ENCODE measurements at regions not wholly inside any gene's neighbourhood (a gene's known extent, or its start where the extent isn't known, plus 50 kb on each side); places are given as distances from the start of the nearest gene placed in this dataset.

DNA sequence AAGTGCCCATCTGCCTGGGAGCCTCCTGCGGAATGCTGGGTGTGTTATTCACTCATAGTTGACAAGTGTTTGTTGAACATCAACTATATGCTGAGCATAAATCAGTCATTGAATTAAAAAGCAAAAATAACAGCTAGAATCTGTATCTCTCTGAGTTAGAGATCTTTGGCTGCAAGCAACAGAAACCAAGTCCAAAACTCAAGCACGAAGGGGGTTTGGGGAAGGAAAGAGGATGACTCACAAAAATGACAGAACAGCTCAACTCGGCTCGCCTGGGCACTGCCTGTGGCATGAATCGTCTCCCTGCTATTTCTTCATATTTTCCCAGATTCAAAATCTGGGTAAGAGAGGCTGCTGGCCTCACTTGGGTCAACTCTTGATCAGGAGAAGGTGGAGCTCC, 72.6 kb upstream of the NCOR2 start:
- TF ChIP-seq, protein P1, sequence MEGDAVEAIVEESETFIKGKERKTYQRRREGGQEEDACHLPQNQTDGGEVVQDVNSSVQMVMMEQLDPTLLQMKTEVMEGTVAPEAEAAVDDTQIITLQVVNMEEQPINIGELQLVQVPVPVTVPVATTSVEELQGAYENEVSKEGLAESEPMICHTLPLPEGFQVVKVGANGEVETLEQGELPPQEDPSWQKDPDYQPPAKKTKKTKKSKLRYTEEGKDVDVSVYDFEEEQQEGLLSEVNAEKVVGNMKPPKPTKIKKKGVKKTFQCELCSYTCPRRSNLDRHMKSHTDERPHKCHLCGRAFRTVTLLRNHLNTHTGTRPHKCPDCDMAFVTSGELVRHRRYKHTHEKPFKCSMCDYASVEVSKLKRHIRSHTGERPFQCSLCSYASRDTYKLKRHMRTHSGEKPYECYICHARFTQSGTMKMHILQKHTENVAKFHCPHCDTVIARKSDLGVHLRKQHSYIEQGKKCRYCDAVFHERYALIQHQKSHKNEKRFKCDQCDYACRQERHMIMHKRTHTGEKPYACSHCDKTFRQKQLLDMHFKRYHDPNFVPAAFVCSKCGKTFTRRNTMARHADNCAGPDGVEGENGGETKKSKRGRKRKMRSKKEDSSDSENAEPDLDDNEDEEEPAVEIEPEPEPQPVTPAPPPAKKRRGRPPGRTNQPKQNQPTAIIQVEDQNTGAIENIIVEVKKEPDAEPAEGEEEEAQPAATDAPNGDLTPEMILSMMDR (IDR thresholded peaks at IDR 0.05): no peak
- TF ChIP-seq POLR2A (IDR thresholded peaks at IDR 0.05): no peak
- peak in 1 of 2 donors; percentile 7 for TF ChIP-seq POLR2AphosphoS5 (IDR thresholded peaks at IDR 0.05)
- no peak for TF ChIP-seq EP300 (IDR thresholded peaks at IDR 0.05)

Data from upper lobe of left lung (tissue), 4 donors.